ENCODE measurements at regions not wholly inside any gene's neighbourhood (a gene's known extent, or its start where the extent isn't known, plus 50 kb on each side); places are given as distances from the start of the nearest gene placed in this dataset.

DNA sequence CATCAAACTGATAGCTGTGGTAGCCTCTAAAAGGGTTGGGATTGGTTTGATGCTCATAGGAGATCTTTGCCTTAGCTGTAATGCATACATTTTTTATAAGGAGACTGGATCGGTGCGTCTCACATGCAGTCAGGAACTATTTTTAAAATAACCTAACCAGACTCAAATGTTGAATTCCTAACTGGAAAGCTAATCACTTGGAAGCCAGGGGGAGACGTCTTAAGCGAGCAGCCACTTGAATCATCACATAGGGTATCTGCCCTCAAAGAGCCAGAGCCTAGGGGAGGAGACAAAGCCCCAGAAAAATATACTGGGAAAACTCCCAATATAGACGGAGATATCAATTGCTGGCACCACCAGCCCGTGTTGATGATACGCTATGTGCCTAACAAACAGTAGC is 61.7 kb upstream of the PUM1 start:
- intact Hi-C loops (cut with DNase I): no loop called here
- DNase-seq (ENCODE audit: missing footprints): no peak

DNA sequence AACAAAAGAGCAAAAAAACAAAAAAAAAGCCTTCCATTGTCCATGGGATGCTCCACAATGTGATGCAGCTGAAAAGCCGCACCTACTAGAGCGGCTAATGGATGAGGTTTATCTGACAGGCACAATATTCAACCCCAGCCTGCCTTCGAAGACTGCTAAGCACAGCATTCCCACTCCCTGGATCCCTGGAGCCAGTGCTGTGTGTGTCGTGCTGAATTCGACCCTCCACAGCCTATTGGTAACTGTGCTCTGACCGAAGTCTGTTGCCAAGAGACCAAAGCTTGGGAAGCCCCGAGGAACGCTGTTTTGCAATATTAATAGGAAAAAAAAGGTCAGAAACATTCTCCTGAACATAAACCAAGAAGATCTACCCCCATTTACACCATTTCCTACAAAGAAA is 57.2 kb upstream of the PUM1 start:
- ATAC-seq (no peak), DNase-seq (ENCODE audit: missing footprints) (no peak)
- intact Hi-C loops (cut with DNase I): no loop called here

More for the DNA sequence above, 61.7 kb upstream of the PUM1 start:
- ATAC-seq: no peak

DNA sequence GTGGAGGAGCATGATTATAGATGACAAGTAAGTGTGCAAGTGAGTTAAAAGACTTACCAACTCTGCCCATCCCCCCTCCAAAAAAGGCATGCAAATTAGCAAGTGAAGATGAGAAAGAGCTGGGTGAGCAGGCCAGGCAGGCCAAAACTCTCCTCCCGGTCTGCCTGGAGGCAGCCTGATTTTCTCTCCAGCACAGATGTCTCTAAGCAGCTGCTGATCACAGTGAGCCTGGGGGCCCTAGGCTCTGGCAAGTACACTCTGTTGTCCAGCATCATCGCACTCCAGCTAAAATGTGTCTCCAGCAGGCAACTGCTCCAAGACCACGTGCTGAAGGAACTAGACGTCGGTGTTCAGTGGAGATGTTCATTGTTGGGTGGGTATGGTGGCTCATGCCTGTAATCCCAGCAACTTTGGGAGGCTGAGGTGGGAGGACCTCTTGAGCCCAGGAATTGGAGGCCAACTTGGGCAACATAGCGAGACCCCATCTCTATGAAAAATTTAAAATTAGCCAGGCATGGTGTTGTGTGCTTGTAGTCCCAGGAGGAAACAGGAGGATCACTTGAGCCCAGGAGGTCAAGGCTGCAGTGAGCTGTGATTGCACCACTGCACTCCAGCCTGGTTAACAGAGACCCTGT is 56.7 kb upstream of the PUM1 start:
- intact Hi-C loops (cut with DNase I): no loop called here
- ATAC-seq (no peak), DNase-seq (ENCODE audit: missing footprints) (no peak)

DNA sequence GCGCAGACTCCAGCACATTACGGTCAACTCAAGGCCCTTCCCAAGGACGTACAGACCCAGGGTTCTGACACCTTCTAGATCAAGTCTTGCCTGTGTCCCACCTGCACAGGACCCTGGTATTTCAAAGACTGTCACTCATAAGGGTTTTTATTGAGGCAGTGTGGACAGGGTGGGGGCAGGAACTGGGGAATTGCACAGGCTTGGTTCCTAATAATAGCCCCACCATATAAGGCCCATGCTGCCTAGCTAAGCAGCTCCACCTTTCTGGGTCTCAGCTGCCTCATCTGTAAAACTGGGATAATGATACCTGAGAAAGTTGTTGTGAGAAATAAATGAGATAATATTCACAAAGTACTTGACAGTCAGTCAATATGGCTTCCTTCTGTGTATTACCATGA is 55.3 kb upstream of the PUM1 start:
- DNase-seq (ENCODE audit: missing footprints): no peak
- intact Hi-C loops (cut with DNase I): no loop called here

DNA sequence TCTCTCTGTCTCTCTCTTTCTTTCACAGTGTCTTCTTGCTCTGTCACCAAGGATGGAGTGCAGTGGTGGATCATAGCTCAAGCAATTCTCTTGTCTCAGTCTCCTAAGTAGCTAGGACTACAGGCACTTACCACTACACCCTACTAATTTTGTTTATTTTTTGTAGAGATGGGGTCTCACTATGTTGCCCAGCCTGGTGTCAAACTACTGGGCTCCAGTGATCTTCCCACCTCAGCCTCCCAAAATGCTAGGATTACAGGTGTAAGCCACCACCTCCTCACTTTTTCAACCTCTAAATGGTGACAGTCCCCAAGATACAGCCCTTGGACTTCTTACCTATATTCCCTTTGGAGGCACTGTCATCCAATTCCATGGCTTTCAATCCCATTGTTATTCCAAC is 50.5 kb upstream of the PUM1 start:
- ATAC-seq (no peak), DNase-seq (ENCODE audit: missing footprints) (no peak)
- intact Hi-C loops (cut with DNase I): no loop called here

More for the DNA sequence above, 55.3 kb upstream of the PUM1 start:
- ATAC-seq: peak; percentile 60

Measured in Right ventricle myocardium inferior (tissue), 1 donor.